Activated CD8-positive, alpha-beta T cell treated with anti-CD3 and anti-CD28 coated beads for 36 hours (primary cell): ENCODE measurements at regions not wholly inside any gene's neighbourhood (a gene's known extent, or its start where the extent isn't known, plus 50 kb on each side); places are given as distances from the start of the nearest gene placed in this dataset.

Experiments used
- ATAC-seq: fragments of 200-7000 bp; cut with Tn5 transposase; one replicate; pipeline ENCODE4 v1.10.0; 2021; ENCODE audit warnings: mild to moderate bottlenecking, moderate library complexity
- CTCF ChIA-PET: fragments of 350-600 bp; sonication (Branson Sonifier 250); formaldehyde crosslinking; loops from one replicate; lab custom pipeline; 2021; ENCODE audit warnings: antibody characterized with exemption; lab: Charles Lee
- POLR2A ChIA-PET: fragments of 350-600 bp; sonication (Branson Sonifier 250); formaldehyde crosslinking; loops from one replicate; lab custom pipeline; 2021; ENCODE audit warnings: antibody characterized with exemption; lab: Charles Lee
- DNase-seq: peaks from one replicate; pipeline ENCODE4 v3.0.0-alpha.2; 2020
- H3K27ac Mint-ChIP-seq: one replicate; pipeline ENCODE4 v1.8.0; 2021; ENCODE audit warnings: mild to moderate bottlenecking, mixed read lengths
- H3K27me3 Mint-ChIP-seq: one replicate; pipeline ENCODE4 v1.8.0; 2021; ENCODE audit warnings: mixed read lengths
- H3K36me3 Mint-ChIP-seq: one replicate; pipeline ENCODE4 v1.8.0; 2021; ENCODE audit warnings: low read depth, mixed read lengths
- H3K4me1 Mint-ChIP-seq: one replicate; pipeline ENCODE4 v1.8.0; 2021; ENCODE audit warnings: low read depth, mixed read lengths
- H3K4me3 Mint-ChIP-seq: one replicate; pipeline ENCODE4 v1.8.0; 2021; ENCODE audit warnings: mild to moderate bottlenecking, moderate library complexity, mixed read lengths
- H3K9me3 Mint-ChIP-seq: one replicate; pipeline ENCODE4 v1.8.0; 2021; ENCODE audit warnings: mixed read lengths
- CTCF ChIP-seq: fragments of 200-600 bp; IDR thresholded peaks from one replicate; pipeline ENCODE4 v1.8.0; 2022; ENCODE audit warnings: antibody characterized with exemption, mild to moderate bottlenecking
- intact Hi-C: fragments of 100-400 bp; cut with micrococcal nuclease; formaldehyde crosslinking; loops from one replicate; pipeline ENCODE4 v1.10.0; 2022

DNA sequence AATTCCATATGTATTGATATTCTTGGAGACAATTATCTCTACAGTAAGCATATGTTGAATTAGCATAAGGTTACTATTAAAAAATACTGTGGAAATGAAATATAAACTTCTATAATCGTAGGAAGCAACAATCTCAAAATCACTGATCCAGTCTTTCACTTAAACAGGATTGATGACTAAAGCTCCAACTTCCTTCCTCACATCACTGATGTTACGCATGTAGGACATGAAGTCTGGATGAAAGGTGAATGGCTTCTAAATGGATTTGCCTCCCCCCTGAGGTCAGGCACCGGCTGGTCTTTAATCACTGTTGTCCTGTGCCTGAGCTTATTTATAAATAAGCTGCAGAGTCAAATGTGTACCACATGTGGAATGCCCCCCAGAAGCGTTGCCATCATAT is 157.1 kb upstream of the NFIB start:
- ChIA-PET POLR2A (no interaction called here), CTCF (no interaction called here)
- TF ChIP-seq CTCF: no peak
- ATAC-seq (no peak), DNase-seq (no peak)
- intact Hi-C loops: no loop called here
- Mint-ChIP-seq H3K4me1 (no peaks in the 10 kb centered on the region), H3K27ac (no peak overlapping the region), H3K27me3 (no peaks in the 10 kb centered on the region), H3K9me3 (no peaks in the 10 kb centered on the region), H3K36me3 (no peaks in the 10 kb centered on the region), H3K4me3 (no peak overlapping the region)

GRCh38 chr9:14467675-14468374 is 153.9 kb upstream of the NFIB start:
- no peaks in the 10 kb centered on the region for H3K36me3 Mint-ChIP-seq
- ChIA-PET POLR2A (no interaction called here), CTCF (no interaction called here)
- ATAC-seq (no peak), DNase-seq (no peak)
- H3K27me3 Mint-ChIP-seq: no peaks in the 10 kb centered on the region
- H3K27ac Mint-ChIP-seq: no peak overlapping the region
- no peak overlapping the region for H3K4me3 Mint-ChIP-seq
- TF ChIP-seq CTCF: no peak
- intact Hi-C loops: loop anchor here (5.0 to 10.0 kb wide), 2 partner anchors 63 to 299 kb away; no protein-coding TSS in a partner anchor
- no peaks in the 10 kb centered on the region for H3K9me3 Mint-ChIP-seq
- H3K4me1 Mint-ChIP-seq: no peaks in the 10 kb centered on the region

GRCh38 chr9:14466828-14467227 is 152.9 kb upstream of the NFIB start:
- ChIA-PET POLR2A (no interaction called here), CTCF (no interaction called here)
- no peak overlapping the region for H3K27ac Mint-ChIP-seq
- H3K27me3 Mint-ChIP-seq: no peaks in the 10 kb centered on the region
- DNase-seq (no peak), ATAC-seq (no peak)
- no peak overlapping the region for H3K4me3 Mint-ChIP-seq
- no peaks in the 10 kb centered on the region for H3K4me1 Mint-ChIP-seq
- no peak for TF ChIP-seq CTCF
- intact Hi-C loops: loop anchor here (5.0 to 10.0 kb wide), 2 partner anchors 62 to 300 kb away; no protein-coding TSS in a partner anchor
- no peaks in the 10 kb centered on the region for H3K36me3 Mint-ChIP-seq
- H3K9me3 Mint-ChIP-seq: no peaks in the 10 kb centered on the region

GRCh38 chr9:14466429-14466818 is 152.5 kb upstream of the NFIB start:
- ATAC-seq: no peak
- H3K36me3 Mint-ChIP-seq: no peaks in the 10 kb centered on the region
- CTCF ChIA-PET: no interaction called here
- intact Hi-C loops: loop anchor here (5.0 to 10.0 kb wide), 2 partner anchors 62 to 301 kb away; no protein-coding TSS in a partner anchor
- H3K4me3 Mint-ChIP-seq: no peak overlapping the region
- no peak for DNase-seq
- no peak overlapping the region for H3K27ac Mint-ChIP-seq
- no peaks in the 10 kb centered on the region for H3K9me3 Mint-ChIP-seq
- H3K27me3 Mint-ChIP-seq: no peaks in the 10 kb centered on the region
- H3K4me1 Mint-ChIP-seq: no peaks in the 10 kb centered on the region
- POLR2A ChIA-PET: no interaction called here
- TF ChIP-seq CTCF: no peak

DNA sequence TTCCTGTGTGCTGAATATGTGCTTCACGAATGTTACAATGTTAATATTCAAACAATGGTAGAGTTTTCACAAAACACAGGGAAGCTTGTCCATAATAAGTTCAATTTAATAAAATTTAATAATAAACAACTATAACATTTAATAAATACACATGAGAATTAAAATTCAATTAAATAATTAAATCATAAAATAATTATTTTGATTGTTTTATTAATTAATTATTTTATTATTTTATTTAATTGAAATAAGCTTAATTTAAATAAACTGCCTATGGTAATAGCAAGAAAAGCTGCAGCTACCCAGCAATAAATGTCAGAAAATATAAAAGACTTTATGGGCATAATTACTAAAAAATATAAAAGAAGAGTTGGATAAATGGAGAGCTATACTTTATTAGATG is 149.0 kb upstream of the NFIB start:
- Mint-ChIP-seq H3K9me3 (no peaks in the 10 kb centered on the region), H3K36me3 (no peaks in the 10 kb centered on the region), H3K27ac (no peak overlapping the region), H3K4me3 (no peak overlapping the region), H3K4me1 (no peaks in the 10 kb centered on the region), H3K27me3 (no peaks in the 10 kb centered on the region)
- ChIA-PET POLR2A (no interaction called here), CTCF (no interaction called here)
- intact Hi-C loops: loop anchor here (10.0 kb wide), 1 partner anchor 58 kb away; no protein-coding TSS in a partner anchor
- ATAC-seq (no peak), DNase-seq (no peak)
- no peak for TF ChIP-seq CTCF
